DOHH2 (cell line): ENCODE measurements at regions not wholly inside any gene's neighbourhood (a gene's known extent, or its start where the extent isn't known, plus 50 kb on each side); places are given as distances from the start of the nearest gene placed in this dataset.

ENCODE experiments used
- EZH2phosphoT487 ChIP-seq: fragments of 200-600 bp; sonication (generic); IDR thresholded peaks from 2 replicates; pipeline ENCODE4 v1.6.1; 2017; ENCODE audit warnings: borderline replicate concordance, mild to moderate bottlenecking, antibody characterized with exemption, low read length, moderate library complexity, mixed read lengths
- TF ChIP-seq, protein P1 (sequence below): fragments of 200-600 bp; sonication (generic); IDR thresholded peaks from one replicate; pipeline ENCODE4 v1.5.1; 2014; ENCODE audit warnings: antibody characterized with exemption, mild to moderate bottlenecking, low read depth, low read length; ENCODE audit not compliant: poor library complexity, severe bottlenecking

DNA sequence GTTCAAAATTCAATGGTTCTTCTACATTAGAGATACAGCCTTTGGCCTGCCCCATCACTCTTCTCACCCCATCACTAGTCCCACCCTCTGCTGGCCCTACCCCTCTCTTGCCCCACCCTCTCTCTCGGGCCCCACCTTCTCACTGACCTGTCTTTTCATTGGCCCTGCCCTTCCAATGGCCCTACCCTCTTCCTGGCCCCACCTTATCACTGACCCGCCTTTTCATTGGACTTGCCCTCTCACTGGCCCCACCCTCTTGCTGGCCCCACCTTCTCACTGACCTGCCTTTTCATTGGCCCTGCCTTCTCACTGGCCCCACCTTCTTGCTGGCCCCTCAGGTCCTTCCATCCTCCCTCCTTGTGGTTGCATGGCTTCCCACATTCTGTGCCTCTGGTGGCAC is 107.2 kb upstream of the PLEKHG1 start:
- TF ChIP-seq, protein P1, sequence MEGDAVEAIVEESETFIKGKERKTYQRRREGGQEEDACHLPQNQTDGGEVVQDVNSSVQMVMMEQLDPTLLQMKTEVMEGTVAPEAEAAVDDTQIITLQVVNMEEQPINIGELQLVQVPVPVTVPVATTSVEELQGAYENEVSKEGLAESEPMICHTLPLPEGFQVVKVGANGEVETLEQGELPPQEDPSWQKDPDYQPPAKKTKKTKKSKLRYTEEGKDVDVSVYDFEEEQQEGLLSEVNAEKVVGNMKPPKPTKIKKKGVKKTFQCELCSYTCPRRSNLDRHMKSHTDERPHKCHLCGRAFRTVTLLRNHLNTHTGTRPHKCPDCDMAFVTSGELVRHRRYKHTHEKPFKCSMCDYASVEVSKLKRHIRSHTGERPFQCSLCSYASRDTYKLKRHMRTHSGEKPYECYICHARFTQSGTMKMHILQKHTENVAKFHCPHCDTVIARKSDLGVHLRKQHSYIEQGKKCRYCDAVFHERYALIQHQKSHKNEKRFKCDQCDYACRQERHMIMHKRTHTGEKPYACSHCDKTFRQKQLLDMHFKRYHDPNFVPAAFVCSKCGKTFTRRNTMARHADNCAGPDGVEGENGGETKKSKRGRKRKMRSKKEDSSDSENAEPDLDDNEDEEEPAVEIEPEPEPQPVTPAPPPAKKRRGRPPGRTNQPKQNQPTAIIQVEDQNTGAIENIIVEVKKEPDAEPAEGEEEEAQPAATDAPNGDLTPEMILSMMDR = no peak
- TF ChIP-seq EZH2phosphoT487 = no peak
